Fibroblast of the aortic adventitia (primary cell): ENCODE measurements at regions not wholly inside any gene's neighbourhood (a gene's known extent, or its start where the extent isn't known, plus 50 kb on each side); places are given as distances from the start of the nearest gene placed in this dataset.

Experiments
- DNase-seq: peaks from one replicate; pipeline ENCODE4 v3.0.0-alpha.2; 2010; ENCODE audit warnings: low read depth
- H3K4me3 ChIP-seq: 2 replicates; pipeline ENCODE4 v1.5.1; 2011; ENCODE audit warnings: low read depth, mild to moderate bottlenecking, control low read depth, low read length, moderate library complexity
- TF ChIP-seq, protein P1 (sequence below): IDR thresholded peaks from 2 replicates; pipeline ENCODE4 v1.5.1; 2011; ENCODE audit warnings: mild to moderate bottlenecking, low read length, control low read depth, inconsistent platforms; ENCODE audit not compliant: insufficient read depth

DNA sequence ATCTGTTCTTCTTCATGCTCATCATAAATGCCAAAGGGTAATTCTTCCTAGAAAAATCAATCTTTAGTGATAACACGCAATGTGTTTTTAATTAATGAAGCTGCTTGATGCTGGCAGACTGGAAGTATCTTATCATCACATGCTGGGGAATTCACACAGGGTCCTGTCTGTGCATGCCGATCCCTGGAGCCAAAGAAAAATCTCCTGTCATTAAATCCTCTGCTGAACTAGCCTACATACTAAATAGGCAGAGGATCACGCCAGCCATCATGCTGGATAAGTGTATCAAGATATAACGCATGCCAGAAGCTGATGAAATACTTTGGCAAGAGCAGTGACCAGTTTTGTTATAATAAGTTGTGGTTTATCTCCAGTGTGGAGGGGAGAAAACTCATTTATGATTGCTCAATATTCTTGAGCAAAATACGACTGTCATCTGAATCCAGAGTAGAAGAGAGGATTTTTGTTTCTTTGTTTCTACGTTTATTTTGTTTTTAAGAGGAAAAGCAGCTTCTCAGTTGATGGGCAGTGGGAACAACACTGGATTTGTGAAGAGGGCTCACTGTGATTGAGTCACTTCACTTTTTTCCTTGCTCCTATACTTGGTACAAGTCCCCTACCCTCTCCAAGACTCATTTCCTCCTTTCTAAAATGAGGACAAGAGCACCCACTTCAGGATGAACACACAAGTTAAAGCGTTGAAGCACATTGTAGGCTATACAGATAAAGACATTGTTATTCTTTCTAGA, 649.1 kb downstream of the TNS3 start:
- H3K4me3 ChIP-seq, result no peak overlapping the region

DNA sequence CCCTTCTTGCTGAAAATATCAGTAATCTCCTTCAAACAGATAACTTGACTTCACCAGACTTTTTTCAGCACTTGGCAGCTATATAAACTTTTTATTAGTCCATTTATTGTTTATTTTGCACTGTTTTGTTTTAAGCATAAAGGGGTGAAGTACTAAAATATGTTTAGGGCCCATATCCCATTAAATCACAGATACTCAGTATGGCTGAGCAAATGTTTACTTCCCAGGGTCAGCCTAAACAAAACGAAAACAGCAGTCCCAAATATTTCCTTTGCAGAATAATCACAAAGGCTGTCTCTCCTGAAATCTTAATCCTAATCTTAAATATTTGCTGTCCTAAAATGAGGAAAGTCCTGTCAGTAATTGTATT, 649.6 kb downstream of the TNS3 start:
- TF ChIP-seq, protein P1, sequence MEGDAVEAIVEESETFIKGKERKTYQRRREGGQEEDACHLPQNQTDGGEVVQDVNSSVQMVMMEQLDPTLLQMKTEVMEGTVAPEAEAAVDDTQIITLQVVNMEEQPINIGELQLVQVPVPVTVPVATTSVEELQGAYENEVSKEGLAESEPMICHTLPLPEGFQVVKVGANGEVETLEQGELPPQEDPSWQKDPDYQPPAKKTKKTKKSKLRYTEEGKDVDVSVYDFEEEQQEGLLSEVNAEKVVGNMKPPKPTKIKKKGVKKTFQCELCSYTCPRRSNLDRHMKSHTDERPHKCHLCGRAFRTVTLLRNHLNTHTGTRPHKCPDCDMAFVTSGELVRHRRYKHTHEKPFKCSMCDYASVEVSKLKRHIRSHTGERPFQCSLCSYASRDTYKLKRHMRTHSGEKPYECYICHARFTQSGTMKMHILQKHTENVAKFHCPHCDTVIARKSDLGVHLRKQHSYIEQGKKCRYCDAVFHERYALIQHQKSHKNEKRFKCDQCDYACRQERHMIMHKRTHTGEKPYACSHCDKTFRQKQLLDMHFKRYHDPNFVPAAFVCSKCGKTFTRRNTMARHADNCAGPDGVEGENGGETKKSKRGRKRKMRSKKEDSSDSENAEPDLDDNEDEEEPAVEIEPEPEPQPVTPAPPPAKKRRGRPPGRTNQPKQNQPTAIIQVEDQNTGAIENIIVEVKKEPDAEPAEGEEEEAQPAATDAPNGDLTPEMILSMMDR, result no peak
- H3K4me3 ChIP-seq, result no peak overlapping the region
- DNase-seq, result no peak

More for the DNA sequence above, 649.1 kb downstream of the TNS3 start:
- TF ChIP-seq, protein P1, result peak; percentile 34
- peak; percentile 100 for DNase-seq

DNA sequence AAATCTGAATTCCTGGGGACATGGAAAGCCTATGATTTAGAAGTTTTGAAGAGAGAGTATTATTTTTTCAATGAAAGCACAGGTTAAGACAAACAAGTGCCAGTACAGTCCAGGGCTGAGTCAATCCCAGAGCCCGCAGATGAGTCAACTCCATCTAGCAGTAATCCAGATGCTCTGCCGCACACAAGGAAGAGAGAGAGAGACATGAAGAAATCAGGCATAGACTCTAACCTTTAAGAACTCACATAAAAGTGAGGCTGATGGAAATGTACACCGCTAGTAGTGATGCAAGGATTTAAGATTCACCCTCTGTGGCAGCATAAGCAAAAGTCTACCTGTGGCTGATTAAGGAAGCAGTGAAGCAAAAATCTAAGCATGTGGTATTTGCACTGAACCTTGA, 651.5 kb downstream of the TNS3 start:
- H3K4me3 ChIP-seq, result no peak overlapping the region
- TF ChIP-seq, protein P1, result no peak
- peak; percentile 93 for DNase-seq

DNA sequence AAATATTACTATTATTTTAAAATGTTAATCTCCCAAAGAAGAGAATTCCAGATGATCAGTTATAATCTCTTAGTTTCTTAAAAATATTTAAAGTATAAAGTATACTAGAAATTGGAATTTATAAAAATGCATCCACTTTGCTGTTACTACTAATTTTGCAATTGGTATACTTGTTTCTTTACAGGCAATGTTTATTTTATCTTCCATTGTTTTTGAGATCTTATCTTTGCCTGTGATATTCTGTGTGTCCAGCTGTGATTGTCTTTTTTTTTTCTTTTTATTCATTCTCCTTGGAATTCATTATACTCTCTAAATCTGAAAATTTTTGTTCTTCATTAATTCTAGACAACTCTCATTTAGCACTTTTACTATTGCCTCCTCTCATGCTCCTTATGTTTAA, 652.6 kb downstream of the TNS3 start:
- DNase-seq, result no peak
- TF ChIP-seq, protein P1, result no peak
- H3K4me3 ChIP-seq, result no peak overlapping the region

DNA sequence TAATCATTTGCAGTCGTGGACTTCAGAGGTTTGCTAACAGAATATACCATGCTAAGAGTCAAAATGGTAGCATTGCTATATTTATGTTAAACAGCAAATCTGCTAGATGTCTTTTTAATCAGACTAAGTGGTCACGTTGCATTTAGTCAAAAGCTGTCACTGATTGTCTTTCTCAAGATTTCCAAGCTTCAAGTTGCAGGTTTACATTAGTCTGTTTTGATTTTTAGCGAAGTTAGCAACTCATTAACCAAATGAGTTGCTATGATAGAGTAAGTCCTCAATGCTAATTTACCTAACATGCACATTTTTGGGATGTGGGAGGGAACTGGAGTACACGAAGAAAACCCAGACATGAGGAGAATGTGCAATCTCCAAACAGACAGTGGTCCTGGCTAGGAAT, 653.2 kb downstream of the TNS3 start:
- H3K4me3 ChIP-seq, result no peak overlapping the region
- TF ChIP-seq, protein P1, result no peak
- DNase-seq, result no peak

DNA sequence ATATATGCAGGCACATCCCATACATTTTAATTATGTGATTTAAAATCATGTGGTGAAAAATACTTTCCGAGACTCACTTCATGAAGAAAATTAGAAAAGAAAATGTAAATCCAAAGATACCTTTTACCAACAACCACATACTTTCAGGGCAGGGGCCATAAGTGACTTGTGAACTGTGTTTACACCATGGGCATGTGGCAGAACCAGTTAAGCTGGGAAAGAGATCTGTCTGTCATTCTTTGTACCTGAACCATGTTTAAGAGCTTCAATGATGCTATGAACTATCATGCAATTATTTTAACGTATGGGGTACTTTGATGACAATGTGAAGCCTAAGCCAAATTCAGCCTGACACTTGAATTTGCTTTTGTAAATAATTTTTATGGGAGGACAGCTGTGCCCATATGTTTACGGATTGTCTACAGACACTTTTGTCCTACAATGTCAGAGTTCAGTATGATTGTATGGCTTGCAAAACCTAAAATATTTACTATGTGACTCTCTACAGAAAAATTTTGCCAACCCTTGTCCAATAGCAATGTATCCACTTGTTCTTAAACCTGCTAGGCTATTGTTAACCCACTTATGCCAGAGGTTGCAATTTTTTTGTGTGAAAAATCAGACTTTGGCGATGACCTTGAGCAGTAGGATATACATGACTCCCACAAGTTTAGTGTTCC, 654.6 kb downstream of the TNS3 start:
- no peak overlapping the region for H3K4me3 ChIP-seq
- DNase-seq, result no peak
- TF ChIP-seq, protein P1, result no peak
